Lower leg skin (tissue), 4 donors: ENCODE measurements at regions not wholly inside any gene's neighbourhood (a gene's known extent, or its start where the extent isn't known, plus 50 kb on each side); places are given as distances from the start of the nearest gene placed in this dataset.

ENCODE experiments used
- DNase-seq, 2 donors: peaks; one replicate each; pipeline ENCODE4 v3.0.0-alpha.2; 2019; ENCODE audit warnings: low spot score in 2 of 2
- H3K4me3 ChIP-seq: fragments of 200-600 bp; sonication (generic); 2 replicates; pipeline ENCODE4 v1.5.1; 2017; ENCODE audit warnings: mild to moderate bottlenecking, low read depth; ENCODE audit not compliant: poor library complexity, severe bottlenecking
- CTCF ChIP-seq, 3 donors: fragments of 450-650 bp; IDR thresholded peaks; one replicate each; pipeline ENCODE4 v1.5.1; 2016; ENCODE audit warnings: antibody characterized with exemption in 3 of 3, mild to moderate bottlenecking in 3 of 3, moderate library complexity in 2 of 3
- POLR2A ChIP-seq, 2 donors: fragments of 450-650 bp; IDR thresholded peaks; one replicate each; pipeline ENCODE4 v1.6.1; 2016 to 2017; ENCODE audit warnings: antibody characterized with exemption in 2 of 2, mild to moderate bottlenecking in 1 of 2, moderate library complexity in 1 of 2
- WGBS, 2 donors: methylation state at CpG; one replicate each; pipeline ENCODE4 v1.1.5; 2018; 5-methylcytosine and 5-hydroxymethylcytosine counted together
- intact Hi-C: fragments of 100-400 bp; cut with DNase I; formaldehyde crosslinking; loops from one replicate; pipeline ENCODE4 v1.15.0; 2023; ENCODE audit warnings: low total_unique reads

DNA sequence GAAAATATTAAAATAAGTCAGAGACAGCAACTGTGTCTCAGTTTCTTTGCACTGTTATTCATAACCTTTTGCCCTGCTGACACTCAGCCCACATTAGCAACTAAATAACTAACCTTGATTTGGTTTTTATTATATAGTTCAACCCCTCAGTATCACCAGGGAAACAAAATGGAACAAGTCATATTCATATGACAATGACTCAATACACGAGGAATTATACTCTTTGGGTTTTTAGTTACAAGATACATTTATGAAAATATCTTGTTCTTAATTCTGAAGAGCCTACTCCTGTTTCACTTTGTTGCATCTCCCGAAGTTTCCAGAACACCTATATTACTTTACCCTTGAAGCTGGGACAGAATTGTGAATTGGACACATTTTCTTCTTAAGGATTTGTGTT, 845.4 kb downstream of the EFNA5 start:
- DNase-seq, result no peak
- TF ChIP-seq POLR2A (IDR thresholded peaks at IDR 0.05), result no peak
- TF ChIP-seq CTCF (IDR thresholded peaks at IDR 0.05), result no peak
- H3K4me3 ChIP-seq, result no peak overlapping the region
- intact Hi-C loops, result no loop called here
- 63 to 72% methylated on average over 2 of the region's 2 CpGs for WGBS, 2 donors

- TF ChIP-seq CTCF (IDR thresholded peaks at IDR 0.05), result no peak
- TF ChIP-seq POLR2A (IDR thresholded peaks at IDR 0.05), result no peak
- H3K4me3 ChIP-seq, result no peak overlapping the region
- DNase-seq, result no peak
- 50 to 51% methylated on average over 1 of the region's 1 CpG for WGBS, 2 donors
- intact Hi-C loops, result no loop called here
Observed at GRCh38 chr5:106822851-106823250, 847.9 kb downstream of the EFNA5 start.

DNA sequence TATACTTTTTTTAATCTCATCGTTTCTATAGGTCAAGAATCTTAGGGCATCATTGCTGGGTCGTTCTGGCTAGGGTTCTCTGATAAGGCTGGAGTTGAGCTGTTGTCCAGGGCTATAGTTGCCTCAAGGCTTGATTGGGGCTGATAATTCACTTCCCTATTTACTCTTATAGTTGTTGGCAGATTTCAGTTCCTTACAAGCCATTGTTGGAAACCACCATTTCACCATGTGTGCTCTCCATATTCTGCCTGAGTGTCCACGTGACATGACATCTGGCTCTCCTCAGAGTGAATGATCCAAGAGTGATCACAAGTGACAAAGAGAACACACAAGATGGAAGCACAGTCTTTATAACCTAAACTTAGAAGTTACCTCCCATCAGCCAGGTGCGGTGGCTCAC, 852.2 kb downstream of the EFNA5 start:
- no peak for DNase-seq
- 90 to 94% methylated on average over 4 of the region's 4 CpGs for WGBS, 2 donors
- intact Hi-C loops, result no loop called here
- TF ChIP-seq CTCF (IDR thresholded peaks at IDR 0.05), result no peak
- no peak for TF ChIP-seq POLR2A (IDR thresholded peaks at IDR 0.05)
- H3K4me3 ChIP-seq, result no peak overlapping the region

DNA sequence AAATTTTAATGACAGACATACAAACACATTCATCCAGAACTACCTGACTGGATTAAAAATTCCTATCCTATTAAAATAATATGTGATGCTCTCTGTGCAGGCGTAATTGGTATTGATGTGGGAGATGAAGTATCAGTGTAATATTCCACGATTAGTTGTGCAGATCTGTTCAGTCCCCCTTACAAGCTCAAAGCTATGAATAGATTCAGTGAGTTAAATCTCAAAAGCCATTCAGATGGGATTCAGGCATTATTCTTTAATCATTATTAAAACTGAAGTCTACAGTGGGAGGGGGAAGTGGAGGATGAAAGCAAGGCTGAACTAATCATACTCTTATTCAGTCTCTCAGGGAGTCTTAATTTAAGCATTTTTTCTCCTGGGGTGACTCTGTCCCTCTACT, 855.8 kb downstream of the EFNA5 start:
- intact Hi-C loops, result no loop called here
- DNase-seq, result no peak
- H3K4me3 ChIP-seq, result no peak overlapping the region
- WGBS, 2 donors, result 78 to 89% methylated on average over 2 of the region's 2 CpGs
- TF ChIP-seq CTCF (IDR thresholded peaks at IDR 0.05) (no peak), POLR2A (IDR thresholded peaks at IDR 0.05) (no peak)

GRCh38 chr5:106801554-106801953, 869.2 kb downstream of the EFNA5 start:
- TF ChIP-seq POLR2A (IDR thresholded peaks at IDR 0.05), result no peak
- TF ChIP-seq CTCF (IDR thresholded peaks at IDR 0.05), result no peak
- WGBS, 2 donors, result 69 to 73% methylated on average over 3 of the region's 3 CpGs
- H3K4me3 ChIP-seq, result no peak overlapping the region
- intact Hi-C loops, result no loop called here
- no peak for DNase-seq

GRCh38 chr5:106797996-106798395, 872.7 kb downstream of the EFNA5 start:
- TF ChIP-seq POLR2A (IDR thresholded peaks at IDR 0.05), result no peak
- no peak for TF ChIP-seq CTCF (IDR thresholded peaks at IDR 0.05)
- intact Hi-C loops, result no loop called here
- WGBS, 2 donors, result 64 to 72% methylated on average over 3 of the region's 3 CpGs
- DNase-seq, result no peak
- no peak overlapping the region for H3K4me3 ChIP-seq
